HG03060 (cell line): ENCODE measurements at regions not wholly inside any gene's neighbourhood (a gene's known extent, or its start where the extent isn't known, plus 50 kb on each side); places are given as distances from the start of the nearest gene placed in this dataset.
"Not testable (repeated sequence)": the region's sequence is repeated elsewhere in the genome, so short reads cannot be mapped to it uniquely, and the experiment has no call there.

Experiments
- ATAC-seq: cut with Tn5 transposase; IDR thresholded peaks from one replicate; pipeline ENCODE4 v1.9.1; 2021; ENCODE audit warnings: low read depth, moderate number of reproducible peaks; ENCODE audit not compliant: unreplicated experiment

- no peak for ATAC-seq
These were observed 540.1 kb downstream of the NR2F2 start for GRCh38 chr15:96870580-96870979.

DNA sequence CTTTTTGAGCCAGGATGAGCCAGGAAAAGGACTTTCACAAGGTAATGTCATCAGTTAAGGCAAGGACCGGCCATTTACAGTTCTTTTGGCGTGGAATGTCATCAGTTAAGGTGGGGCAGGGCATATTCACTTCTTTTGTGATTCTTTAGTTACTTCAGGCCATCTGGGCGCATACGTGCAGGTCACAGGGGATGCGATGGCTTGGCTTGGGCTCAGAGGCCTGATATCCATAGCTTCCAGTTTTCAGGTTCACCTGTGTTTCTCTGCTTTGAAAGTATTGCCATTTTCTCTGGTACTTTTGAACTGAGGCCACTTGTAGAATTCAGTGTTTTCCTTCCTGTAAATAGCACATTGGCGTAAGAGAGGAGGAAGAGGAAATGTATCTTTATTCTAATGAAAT lies 546.9 kb downstream of the NR2F2 start:
- not testable (repeated sequence) for ATAC-seq

- ATAC-seq = no peak
These were observed 547.6 kb downstream of the NR2F2 start for GRCh38 chr15:96878129-96878528.

DNA sequence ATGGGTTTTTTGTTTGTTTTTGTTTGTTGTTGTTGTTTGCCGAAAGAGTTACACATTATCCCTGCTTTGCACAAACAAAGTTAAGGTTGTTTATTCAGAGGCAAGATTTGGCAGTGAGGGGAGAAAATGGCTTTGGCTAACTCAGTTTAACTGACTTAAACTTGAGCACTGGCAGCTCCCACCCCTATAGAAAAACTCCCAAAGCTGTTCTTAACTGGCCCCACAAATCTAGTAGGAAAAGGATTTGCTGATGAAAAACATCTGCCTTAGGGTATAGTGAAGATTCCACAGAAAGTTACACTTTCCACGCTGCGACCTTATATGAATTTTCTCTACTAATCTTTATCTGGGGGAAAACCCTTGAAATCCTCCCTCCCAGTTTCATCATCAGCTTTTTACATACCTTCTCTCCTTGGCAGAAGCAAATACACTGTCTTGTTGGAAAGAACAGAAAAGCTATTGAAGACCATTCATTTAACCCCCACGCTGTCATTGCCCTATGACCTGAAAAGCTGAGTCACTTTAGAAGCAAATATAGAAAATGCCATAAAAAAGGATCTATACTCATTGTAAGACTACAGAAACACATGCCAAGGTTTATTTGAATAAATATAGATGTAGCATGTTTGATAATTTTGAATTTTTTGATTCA lies 551.7 kb downstream of the NR2F2 start:
- ATAC-seq = no peak

DNA sequence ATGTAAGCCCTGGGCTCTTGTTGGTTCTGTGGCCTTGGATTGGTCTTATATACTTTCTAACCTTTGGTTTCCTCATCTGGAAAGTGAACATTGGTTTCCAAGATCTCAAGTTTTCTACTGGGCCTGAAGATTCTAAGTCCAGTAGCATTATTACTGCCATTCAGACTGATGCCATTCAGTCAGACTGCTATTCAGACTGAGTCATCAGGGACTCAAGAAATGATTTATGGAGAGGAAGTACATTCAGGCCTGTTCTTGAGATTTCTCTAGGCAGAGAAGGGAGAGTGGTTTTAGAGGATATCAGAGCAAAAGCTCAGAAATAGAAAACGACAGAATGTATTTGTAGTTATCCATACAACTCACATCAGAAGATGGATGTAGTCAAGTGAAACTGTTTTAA lies 557.2 kb downstream of the NR2F2 start:
- no peak for ATAC-seq

GRCh38 chr15:96888764-96889163 lies 558.3 kb downstream of the NR2F2 start:
- no peak for ATAC-seq

DNA sequence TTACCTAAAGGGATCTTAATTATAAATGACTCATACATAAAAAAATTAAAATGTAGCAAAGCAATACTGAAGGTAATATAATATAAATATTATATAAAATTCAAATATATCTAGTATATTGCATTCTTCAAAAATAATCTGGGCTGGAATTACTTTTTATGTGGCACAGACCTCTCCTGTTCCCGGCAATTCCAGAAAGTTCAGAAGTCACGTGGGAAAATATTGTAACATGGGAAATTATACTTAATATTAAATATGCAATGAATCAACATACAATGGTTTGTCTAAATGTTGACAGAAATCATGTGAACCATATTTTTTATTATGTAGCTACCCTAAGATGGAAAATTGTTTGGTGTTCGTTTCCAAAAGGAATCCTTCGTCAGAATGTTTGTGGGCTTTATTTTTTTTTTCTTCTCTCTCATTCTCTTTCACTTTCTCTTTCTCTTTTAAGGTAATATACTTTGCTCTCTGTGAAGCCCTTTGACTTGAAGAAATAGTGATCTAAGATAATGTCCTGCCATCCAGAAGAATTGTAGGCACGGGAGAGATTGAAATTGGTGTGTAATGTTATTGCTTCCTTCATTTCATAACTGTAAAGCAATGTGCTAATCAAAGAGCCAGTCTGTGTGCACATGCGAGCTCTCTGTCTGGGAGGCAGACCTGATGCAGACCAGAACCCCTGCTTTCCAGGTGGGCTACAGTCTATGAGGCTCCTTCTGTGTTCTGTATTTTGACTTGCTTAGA lies 559.4 kb downstream of the NR2F2 start:
- no peak for ATAC-seq

DNA sequence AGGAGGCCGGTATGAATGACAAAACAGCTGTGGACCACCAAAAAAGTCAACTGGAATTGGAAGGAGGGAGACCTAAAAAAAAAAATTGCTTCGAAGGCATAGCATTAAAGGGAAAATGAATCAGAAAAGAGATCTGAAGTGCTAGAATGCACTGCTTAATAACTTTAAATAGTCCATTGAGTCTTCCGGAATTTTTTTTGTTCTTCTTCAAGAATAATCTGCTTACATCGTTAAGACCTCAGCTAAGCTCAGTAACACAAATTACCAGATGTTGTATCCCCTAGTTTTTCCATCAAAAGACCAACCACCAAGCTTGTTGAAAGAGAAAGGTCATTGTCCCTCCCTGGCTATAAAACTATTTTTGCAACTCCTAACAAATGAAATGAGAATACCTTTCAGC lies 560.5 kb downstream of the NR2F2 start:
- ATAC-seq = no peak

DNA sequence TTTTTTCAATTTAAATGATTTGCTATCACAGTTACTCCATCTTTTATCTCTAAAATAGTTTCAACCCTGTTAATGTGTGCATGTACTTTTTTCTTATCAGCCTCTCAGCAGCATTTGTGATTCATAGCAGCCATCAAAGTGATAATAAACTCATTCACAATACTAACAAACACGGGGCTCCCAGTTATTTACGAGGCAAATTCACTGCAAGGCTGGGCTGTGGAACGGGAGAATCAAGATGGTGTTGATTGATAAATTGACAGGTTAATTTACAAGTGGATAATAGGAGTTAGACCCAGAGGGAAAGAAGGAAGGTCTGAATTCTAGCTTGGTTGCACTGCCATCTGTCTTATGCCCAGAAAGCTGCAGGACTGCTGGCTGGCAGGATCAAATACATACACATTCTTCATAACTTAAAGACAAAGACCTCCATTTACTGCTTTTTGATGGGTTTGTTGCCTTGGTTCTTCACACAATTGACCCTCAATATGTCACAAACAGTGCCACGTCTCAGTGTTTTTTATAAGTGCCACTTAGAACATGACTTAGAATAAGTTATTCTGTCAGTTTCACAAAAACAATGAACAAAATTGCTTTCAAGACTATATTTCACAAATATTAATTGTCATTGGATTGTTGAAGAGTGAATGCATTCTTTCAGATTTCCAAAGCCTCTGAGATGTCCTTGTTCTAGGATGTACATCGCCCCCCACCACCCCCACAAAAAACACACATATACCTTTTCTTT lies 562.8 kb downstream of the NR2F2 start:
- no peak for ATAC-seq

- no peak for ATAC-seq
These were observed 564.2 kb downstream of the NR2F2 start for GRCh38 chr15:96894659-96895058.

DNA sequence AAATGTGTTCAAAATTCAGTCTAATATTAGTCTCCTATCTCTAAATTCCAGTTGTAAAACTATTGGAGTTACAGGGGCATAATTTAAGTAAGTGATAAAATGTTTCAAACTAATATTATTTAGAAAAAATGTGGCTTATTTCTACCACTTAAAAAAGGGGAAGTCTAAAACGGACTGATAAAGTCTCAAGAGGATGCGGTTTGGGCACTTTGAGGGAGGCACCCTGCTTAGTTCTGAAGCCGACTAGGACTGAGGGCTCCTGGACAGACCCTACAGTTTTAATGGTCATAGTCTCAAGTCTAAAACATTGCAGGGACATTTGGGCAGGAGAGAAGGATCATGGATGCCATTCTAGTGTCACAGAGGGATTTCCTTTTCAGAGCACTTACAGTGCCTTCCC lies 566.3 kb downstream of the NR2F2 start:
- ATAC-seq = no peak

GRCh38 chr15:96914081-96914480 lies 583.6 kb downstream of the NR2F2 start:
- ATAC-seq = no peak

- ATAC-seq = no peak
These were observed 586.2 kb downstream of the NR2F2 start for GRCh38 chr15:96916750-96917149.

DNA sequence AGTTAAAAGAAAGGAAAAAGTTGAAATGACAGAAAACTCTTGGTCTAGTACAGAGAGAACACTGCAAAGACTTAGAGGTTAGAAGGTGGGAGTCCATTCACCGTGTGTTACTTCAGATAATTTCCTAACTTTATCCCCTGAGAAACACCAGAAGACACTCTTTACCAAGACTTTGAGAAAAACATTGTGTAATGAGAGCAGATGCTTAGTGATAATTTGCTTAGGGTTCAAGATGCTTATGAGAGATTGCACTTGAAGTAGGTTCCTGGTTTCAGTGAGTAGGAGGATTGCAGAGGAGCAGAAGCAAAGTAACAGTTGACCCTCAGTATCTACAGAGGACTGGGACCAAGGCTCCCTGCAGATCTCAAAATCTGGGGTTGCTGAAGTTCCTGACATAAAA lies 594.1 kb downstream of the NR2F2 start:
- ATAC-seq = no peak

- ATAC-seq = no peak
These were observed 617.1 kb downstream of the NR2F2 start for GRCh38 chr15:96947296-96948229.

GRCh38 chr15:96948981-96949380 lies 618.5 kb downstream of the NR2F2 start:
- no peak for ATAC-seq

GRCh38 chr15:96958721-96959120 lies 628.2 kb downstream of the NR2F2 start:
- ATAC-seq = no peak

DNA sequence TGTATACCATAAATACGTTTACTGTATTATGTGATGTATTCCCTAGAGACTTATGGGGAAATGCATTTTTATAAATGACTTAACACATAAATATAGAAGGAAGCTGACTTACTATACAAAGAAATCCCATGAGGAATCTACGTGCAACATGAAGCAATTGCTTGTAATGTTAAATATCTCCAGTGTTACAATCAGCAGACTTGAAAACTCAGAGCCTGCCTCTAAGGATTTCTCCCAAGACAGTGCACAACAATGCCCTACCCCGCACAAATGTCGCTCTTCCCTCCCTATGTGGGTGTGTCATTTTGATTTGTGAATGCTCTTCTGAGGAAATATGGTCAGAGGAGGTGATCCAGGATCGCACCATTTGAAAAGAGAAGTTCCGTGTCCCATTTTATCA lies 629.0 kb downstream of the NR2F2 start:
- ATAC-seq = no peak

DNA sequence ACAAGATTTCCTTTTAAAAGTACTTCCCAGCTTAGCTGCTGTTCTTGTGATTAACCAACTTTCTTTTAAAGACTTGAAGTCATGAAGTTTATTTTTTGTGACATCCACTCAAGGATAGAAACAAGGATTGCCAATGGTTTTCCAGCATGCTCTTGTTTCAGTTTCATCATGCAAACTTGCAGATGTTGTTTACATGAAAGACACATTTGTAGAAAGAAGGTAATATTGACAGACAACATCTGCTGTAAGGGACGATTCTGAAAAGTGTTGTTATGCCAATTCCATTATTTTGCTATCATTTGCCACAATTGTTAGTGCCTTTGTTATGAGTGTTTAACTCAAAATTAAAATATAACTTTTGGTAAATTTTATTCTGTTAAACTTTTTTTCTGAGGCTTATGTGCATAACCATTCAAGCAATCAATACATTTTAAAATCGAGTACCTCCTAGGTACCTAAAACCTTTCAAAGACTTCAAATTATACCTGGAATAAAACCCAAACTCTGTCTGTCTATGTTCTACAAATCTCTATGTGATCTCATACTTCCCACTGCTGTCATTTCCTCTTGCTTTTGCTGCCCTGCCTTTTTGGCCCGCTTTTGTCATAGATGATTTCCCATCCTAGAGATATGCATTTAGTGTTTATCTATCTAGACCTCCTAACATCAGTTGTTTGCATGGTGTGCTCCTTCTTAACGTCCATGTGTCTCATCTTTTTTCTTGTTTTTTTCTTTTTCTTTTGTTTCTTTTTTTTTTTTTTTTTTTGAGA lies 630.4 kb downstream of the NR2F2 start:
- ATAC-seq = no peak

DNA sequence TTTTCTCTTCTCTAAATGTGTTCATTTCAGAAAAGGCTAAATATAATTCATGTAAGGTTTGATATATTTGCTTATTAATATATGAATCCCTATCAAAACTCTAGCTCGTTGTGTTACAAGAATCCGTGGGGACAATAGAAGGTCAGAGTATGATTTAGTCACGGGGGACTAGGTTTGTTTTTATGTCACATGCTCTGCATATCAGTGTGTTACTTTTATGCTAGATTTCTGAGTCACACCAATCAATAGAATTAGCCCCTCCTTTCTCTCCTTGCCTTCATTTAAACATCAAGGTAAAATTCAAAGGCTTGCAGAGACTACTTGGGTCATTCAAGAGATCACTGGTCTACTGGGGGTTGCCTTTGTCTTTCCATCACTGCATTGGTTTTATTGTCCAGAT lies 636.1 kb downstream of the NR2F2 start:
- ATAC-seq = no peak
